ENCODE measurements at regions not wholly inside any gene's neighbourhood (a gene's known extent, or its start where the extent isn't known, plus 50 kb on each side); places are given as distances from the start of the nearest gene placed in this dataset.

DNA sequence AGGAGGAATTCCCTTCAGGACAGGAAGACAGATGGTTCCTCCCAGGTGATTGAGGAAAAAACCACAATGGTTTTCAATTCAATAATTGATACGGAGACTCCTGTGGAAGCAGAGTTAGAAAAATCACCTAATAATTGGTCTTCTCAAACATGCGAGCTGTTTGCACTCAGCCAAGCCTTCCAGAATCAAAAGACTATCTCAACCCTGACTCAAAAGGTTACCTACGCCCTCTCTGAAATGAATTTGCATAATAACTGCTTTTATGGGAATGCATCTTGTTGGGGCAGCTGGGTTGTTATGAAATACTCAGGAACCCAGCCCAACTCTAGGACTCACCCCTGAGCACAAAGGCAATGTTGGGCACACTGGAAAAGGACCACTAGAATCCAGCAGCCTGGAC is 66.9 kb upstream of the ARSJ start:
- Histone ChIP-seq H2BK120ac (replicated peaks; ENCODE audit: low read depth, low read length) (no peak overlapping the region), H3K4me1 (replicated peaks in 1 of 4; ENCODE audit: control insufficient read depth in 3 of 4, insufficient read depth in 4 of 4, low read length in 3 of 4) (no peaks in the 10 kb centered on the region), H3K79me2 (ENCODE audit: control insufficient read depth in 1 of 2, insufficient read depth in 2 of 2, low read length in 2 of 2) (no peaks in the 10 kb centered on the region), H2BK15ac (ENCODE audit: low read length) (no peak overlapping the region), H3K18ac (ENCODE audit: extremely low read depth, low read length) (no peak overlapping the region), H3K27me3 (replicated peaks in 1 of 4; ENCODE audit: control insufficient read depth in 3 of 4, extremely low read depth in 1 of 4, insufficient read depth in 3 of 4, low read length in 3 of 4) (no peaks in the 10 kb centered on the region), H3K4me2 (ENCODE audit: insufficient read depth in 1 of 2, low read depth in 2 of 2, low read length in 2 of 2) (no peak overlapping the region), H3K23ac (ENCODE audit: insufficient read length) (no peak overlapping the region), H3K4ac (replicated peaks; ENCODE audit: insufficient read length, low read depth, low read length) (no peak overlapping the region), H3K79me1 (ENCODE audit: low read depth, low read length) (no peaks in the 10 kb centered on the region), H3K27ac (ENCODE audit: low read depth, low read length) (no peak overlapping the region), H3K14ac (ENCODE audit: insufficient read length) (no peak overlapping the region), H2AFZ (ENCODE audit: low read length) (no peak overlapping the region), H3K36me3 (ENCODE audit: control insufficient read depth in 2 of 4, insufficient read depth in 4 of 4, low read length in 3 of 4) (no peaks in the 10 kb centered on the region), H2BK20ac (ENCODE audit: low read length) (no peak overlapping the region), H3K9ac (replicated peaks in 1 of 4; ENCODE audit: extremely low read depth in 1 of 4, low read depth in 3 of 4, low read length in 3 of 4) (no peak overlapping the region), H3K4me3 (ENCODE audit: extremely low read depth in 1 of 4, insufficient read depth in 2 of 4, low read depth in 3 of 4, low read length in 4 of 4) (no peak overlapping the region), H4K5ac (ENCODE audit: insufficient read length, low read depth, low read length) (no peak overlapping the region), H4K8ac (ENCODE audit: extremely low read depth, insufficient read depth, low read length) (no peak overlapping the region), H3K56ac (replicated peaks; ENCODE audit: insufficient read length, low read depth, low read length) (no peak overlapping the region), H2BK5ac (ENCODE audit: low read depth, low read length) (no peak overlapping the region), H2AK5ac (ENCODE audit: low read depth, low read length) (no peak overlapping the region), H3K23me2 (ENCODE audit: low read depth, low read length) (no peaks in the 10 kb centered on the region), H2BK12ac (ENCODE audit: low read depth, low read length) (no peak overlapping the region), H4K91ac (replicated peaks; ENCODE audit: insufficient read length, low read length) (no peak overlapping the region), H4K20me1 (replicated peaks in 1 of 2; ENCODE audit: control insufficient read depth in 1 of 2, insufficient read depth in 2 of 2, low read length in 2 of 2) (no peaks in the 10 kb centered on the region), H3K9me3 (ENCODE audit: insufficient read depth in 2 of 2, low read depth in 1 of 2, low read length in 1 of 2) (no peaks in the 10 kb centered on the region; a peak in 1 of 4 replicates)
- CTCF ChIA-PET (ENCODE audit: partially characterized antibody), result no interaction called here
- DNase-seq (ENCODE audit: low read depth in 1 of 2, low spot score in 2 of 2), result no peak
- POLR2A ChIA-PET (ENCODE audit: partially characterized antibody), result no interaction called here
- WGBS, 2 experiments (ENCODE audit: extremely low coverage in 1 of 2, insufficient coverage in 1 of 2, insufficient read length in 1 of 2, insufficient replicate concordance in 2 of 2, low coverage in 1 of 2, low lambda C conversion rate in 2 of 2, missing lambda C conversion rate in 1 of 2), result 91% methylated on average over 3 of the region's 3 CpGs; no CpG with 5 or more reads in 1 of the 2 experiments
- no peak for FAIRE-seq
- TF ChIP-seq PHF8 (conservative IDR thresholded peaks at IDR 0.05; ENCODE audit: low read depth, low read length) (no peak), CTBP2 (IDR thresholded peaks at IDR 0.05; ENCODE audit: borderline replicate concordance, insufficient read depth, insufficient read length, low read length) (no peak), KDM5A (IDR thresholded peaks at IDR 0.05; ENCODE audit: low read length) (no peak), EP300 (IDR thresholded peaks at IDR 0.05; ENCODE audit: borderline replicate concordance in 1 of 2, low read depth in 2 of 2, low read length in 2 of 2) (no peak), TCF12 (IDR thresholded peaks at IDR 0.05; ENCODE audit: low read depth, low read length) (no peak), KDM1A (IDR thresholded peaks at IDR 0.05; ENCODE audit: borderline replicate concordance, low read length) (no peak), JUND (IDR thresholded peaks at IDR 0.05; ENCODE audit: low read length) (no peak), SRF (IDR thresholded peaks at IDR 0.05; ENCODE audit: low read depth, low read length) (no peak), EGR1 (IDR thresholded peaks at IDR 0.05; ENCODE audit: borderline replicate concordance, low read depth, low read length) (no peak), CHD2 (IDR thresholded peaks at IDR 0.05; ENCODE audit: low read length) (no peak), RXRA (IDR thresholded peaks at IDR 0.05; ENCODE audit: insufficient read depth, low read depth, low read length) (no peak), SIN3A (conservative IDR thresholded peaks at IDR 0.05 in 1 of 2, IDR thresholded peaks at IDR 0.05 in 1 of 2; ENCODE audit: low read depth in 1 of 2, low read length in 2 of 2) (no peak), SP2 (IDR thresholded peaks at IDR 0.05; ENCODE audit: low read length) (no peak), SUZ12 (IDR thresholded peaks at IDR 0.05; ENCODE audit: low read length) (no peak)

All from H1 (cell line).